Activated T-cell treated with anti-CD3 and anti-CD28 coated beads, Interleukin-2, amount 50 U/mL, for 72 hours (primary cell): ENCODE measurements at regions not wholly inside any gene's neighbourhood (a gene's known extent, or its start where the extent isn't known, plus 50 kb on each side); places are given as distances from the start of the nearest gene placed in this dataset.

Experiments
- ATAC-seq, 2 donors: fragments of 150-1000 bp; cut with Tn5 transposase; replicated peaks in 1 of 2; 2 replicates each; pipeline ENCODE4 v1.10.0; 2021; ENCODE audit warnings: moderate library complexity in 2 of 2, mild to moderate bottlenecking in 1 of 2
- DNase-seq, 2 donors: peaks; one replicate each; pipeline ENCODE4 v3.0.0; 2021 to 2022; ENCODE audit warnings: mixed read lengths in 1 of 2
- H3K27ac Mint-ChIP-seq: one replicate; pipeline ENCODE4 v1.8.0; 2022; ENCODE audit warnings: mild to moderate bottlenecking, moderate library complexity, mixed read lengths
- H3K27me3 Mint-ChIP-seq: one replicate; pipeline ENCODE4 v1.8.0; 2022; ENCODE audit warnings: low read depth, mixed read lengths
- H3K36me3 Mint-ChIP-seq, 2 donors: one replicate each; pipeline ENCODE4 v1.8.0; 2022; ENCODE audit warnings: mixed read lengths in 2 of 2, mild to moderate bottlenecking in 1 of 2; ENCODE audit not compliant: insufficient read depth in 2 of 2
- H3K4me1 Mint-ChIP-seq: one replicate; pipeline ENCODE4 v1.8.0; 2022; ENCODE audit warnings: low read depth, mixed read lengths
- H3K4me3 Mint-ChIP-seq, 2 donors: one replicate each; pipeline ENCODE4 v1.8.0; 2022; ENCODE audit warnings: mild to moderate bottlenecking in 2 of 2, mixed read lengths in 2 of 2, moderate library complexity in 2 of 2
- H3K9me3 Mint-ChIP-seq, 2 donors: one replicate each; pipeline ENCODE4 v1.8.0; 2022; ENCODE audit warnings: mixed read lengths in 2 of 2

DNA sequence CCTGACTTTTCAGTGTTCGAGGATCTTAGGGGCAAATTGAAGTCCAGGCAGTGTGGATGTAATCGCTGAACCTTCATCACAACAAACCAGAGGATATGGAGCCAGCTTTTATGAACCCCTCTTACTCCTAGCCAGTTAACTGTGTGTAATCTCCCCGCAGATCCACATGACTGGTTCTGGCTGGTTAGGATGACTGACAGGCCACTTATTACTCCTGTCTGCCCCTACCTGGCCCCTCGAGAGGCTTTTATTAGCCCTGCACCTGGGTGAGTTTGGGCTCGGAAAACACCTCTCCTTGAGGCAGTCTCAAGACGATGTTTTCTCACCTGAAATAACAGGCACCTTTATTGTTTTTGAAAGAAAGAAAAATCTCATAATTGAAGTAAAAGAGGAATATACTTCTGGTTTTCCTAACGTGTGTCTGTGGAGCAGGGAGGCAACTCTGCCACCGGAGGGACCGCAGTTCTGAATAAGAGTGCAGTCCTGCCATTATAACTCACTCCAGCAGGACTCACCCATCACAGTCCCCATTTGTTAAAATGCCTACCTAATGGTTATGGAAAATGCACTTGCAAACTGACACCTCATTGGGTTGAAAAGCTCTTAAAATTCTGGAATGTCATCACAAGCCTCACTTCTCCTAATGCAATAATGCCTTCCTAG is 291.9 kb upstream of the N4BP1 start:
- peaks cover 0 to 4% of the 10 kb centered on the region in 2 donors for H3K9me3 Mint-ChIP-seq
- no peak for ATAC-seq
- no peaks in the 10 kb centered on the region for H3K36me3 Mint-ChIP-seq
- no peak for DNase-seq
- H3K4me1 Mint-ChIP-seq: no peaks in the 10 kb centered on the region
- H3K4me3 Mint-ChIP-seq: no peak overlapping the region
- no peak overlapping the region for H3K27ac Mint-ChIP-seq
- H3K27me3 Mint-ChIP-seq: no peaks in the 10 kb centered on the region

DNA sequence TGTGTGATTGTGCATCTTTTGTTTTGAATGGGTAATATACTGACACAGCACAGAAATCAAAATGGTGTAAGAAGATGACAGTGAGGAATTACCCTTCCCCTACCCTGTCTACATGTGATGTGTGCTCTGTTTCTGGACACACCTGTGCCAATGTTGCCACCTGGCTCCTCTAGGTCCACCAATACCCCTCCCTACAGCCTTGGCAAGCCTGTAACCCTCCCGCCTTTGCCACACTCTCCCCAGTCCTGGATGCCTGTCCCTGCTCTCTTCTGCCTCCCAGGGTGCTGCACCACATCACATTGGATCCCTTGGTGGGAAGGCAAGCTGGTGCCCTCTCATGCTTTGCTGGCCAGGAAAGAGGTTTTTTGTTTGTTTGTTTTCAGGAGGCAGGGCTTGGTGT is 289.5 kb upstream of the N4BP1 start:
- peaks cover 0 to 2% of the 10 kb centered on the region in 2 donors for H3K9me3 Mint-ChIP-seq
- no peak overlapping the region for H3K27ac Mint-ChIP-seq
- DNase-seq (no peak), ATAC-seq (no peak)
- no peaks in the 10 kb centered on the region for H3K4me1 Mint-ChIP-seq
- no peaks in the 10 kb centered on the region for H3K36me3 Mint-ChIP-seq
- H3K4me3 Mint-ChIP-seq: no peak overlapping the region
- H3K27me3 Mint-ChIP-seq: no peaks in the 10 kb centered on the region

DNA sequence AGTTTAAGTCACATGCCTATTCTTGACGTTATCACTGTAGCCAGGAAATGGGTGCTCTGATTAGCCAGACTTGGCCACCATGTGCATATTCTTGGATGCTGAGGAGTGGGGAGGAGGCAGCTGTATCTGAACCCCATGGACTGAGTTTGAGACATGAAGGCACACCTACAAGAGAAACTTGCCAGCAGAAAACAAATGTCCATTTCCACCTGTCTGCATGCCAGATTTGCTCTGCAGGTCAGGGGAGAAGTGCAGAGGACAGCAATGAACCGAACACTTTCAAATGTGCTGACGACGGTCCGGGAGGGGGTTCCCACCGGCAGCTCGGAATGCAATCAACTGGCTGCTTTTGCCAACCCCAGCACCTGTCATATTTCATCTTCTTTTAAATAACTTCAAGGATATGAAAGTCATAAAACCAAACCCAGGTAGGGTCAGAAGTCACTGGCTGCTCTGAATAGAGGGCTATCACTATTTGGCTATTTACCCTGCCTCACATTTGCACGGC is 287.8 kb upstream of the N4BP1 start:
- Mint-ChIP-seq H3K27ac (no peak overlapping the region), H3K4me3 (no peak overlapping the region), H3K36me3 (no peaks in the 10 kb centered on the region), H3K9me3 (peaks cover 0 to 2% of the 10 kb centered on the region in 2 donors), H3K4me1 (no peaks in the 10 kb centered on the region), H3K27me3 (no peaks in the 10 kb centered on the region)
- no peak for ATAC-seq
- DNase-seq: no peak

DNA sequence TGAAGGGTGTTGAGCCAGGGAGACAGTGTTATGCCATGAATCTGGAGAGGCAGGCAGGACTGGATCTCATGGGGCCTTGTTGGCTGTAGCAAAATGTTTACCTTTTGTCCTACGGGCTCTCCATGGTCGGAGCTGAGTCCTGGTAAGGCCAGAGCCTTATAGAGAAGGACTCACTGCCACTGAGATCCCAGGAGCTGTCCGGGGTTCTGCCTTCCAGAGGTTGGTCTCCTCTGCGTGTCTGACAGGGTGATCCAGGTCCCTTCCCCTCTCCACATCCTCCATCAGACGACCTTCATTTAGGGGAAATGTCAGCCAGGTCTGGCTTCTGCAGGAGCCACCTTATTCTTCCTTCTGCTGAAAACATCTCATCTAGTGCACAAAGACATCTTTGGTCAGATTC is 285.2 kb upstream of the N4BP1 start:
- no peaks in the 10 kb centered on the region for H3K4me1 Mint-ChIP-seq
- no peaks in the 10 kb centered on the region for H3K27me3 Mint-ChIP-seq
- ATAC-seq: no peak
- H3K36me3 Mint-ChIP-seq: no peaks in the 10 kb centered on the region
- no peak for DNase-seq
- no peak overlapping the region for H3K27ac Mint-ChIP-seq
- no peak overlapping the region for H3K4me3 Mint-ChIP-seq
- H3K9me3 Mint-ChIP-seq: peaks cover 0 to 2% of the 10 kb centered on the region in 2 donors

DNA sequence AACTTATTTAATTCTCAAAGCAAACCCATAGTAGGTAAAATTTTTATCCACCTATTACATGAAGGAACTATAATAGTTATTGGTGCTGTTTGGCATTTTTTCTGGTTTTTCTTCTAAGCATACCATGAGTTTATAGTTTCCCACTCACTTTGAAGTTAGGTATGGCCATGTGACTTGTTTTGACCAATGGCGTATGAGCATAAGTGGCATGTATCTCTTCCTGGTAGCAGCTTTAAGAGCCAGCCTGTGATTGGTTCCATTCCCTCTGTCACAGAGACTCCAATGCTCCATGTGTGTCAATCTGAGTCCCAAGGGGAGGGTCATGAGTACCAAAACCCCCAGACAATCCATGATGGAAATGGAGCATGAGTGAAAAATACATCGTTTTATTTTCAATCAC is 282.9 kb upstream of the N4BP1 start:
- Mint-ChIP-seq H3K9me3 (peaks cover 0 to 4% of the 10 kb centered on the region in 2 donors), H3K27me3 (no peaks in the 10 kb centered on the region), H3K4me1 (no peaks in the 10 kb centered on the region), H3K4me3 (no peak overlapping the region), H3K27ac (no peak overlapping the region), H3K36me3 (no peaks in the 10 kb centered on the region)
- DNase-seq (no peak), ATAC-seq (no peak)

DNA sequence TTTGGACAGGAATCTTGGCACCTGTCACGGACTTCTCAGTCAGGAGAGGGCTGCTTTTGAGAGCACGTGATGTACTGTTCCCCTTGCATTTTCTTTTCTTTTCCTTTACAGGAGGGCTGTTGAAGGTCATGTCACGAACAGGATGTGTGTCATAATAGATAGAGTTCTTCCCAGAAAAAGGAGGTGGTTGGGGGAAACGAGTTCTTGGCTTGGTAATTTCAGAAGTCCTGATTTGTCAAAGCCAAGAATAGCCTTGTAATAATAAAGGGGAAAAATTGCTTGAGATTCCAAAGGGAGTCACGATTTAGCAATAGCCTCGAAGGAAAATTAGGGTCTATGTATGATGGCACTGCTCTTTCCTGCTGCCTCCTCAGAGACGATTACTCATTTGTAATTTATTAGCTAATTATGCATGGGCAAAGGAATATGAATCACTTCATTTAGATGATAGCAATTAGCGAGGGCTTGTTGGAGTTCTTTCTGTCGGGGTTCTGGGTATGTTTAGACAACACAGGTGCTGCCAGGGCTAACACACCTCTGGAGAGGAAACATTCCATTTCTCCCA is 277.7 kb upstream of the N4BP1 start:
- H3K27ac Mint-ChIP-seq: no peak overlapping the region
- no peaks in the 10 kb centered on the region for H3K36me3 Mint-ChIP-seq
- no peak overlapping the region for H3K4me3 Mint-ChIP-seq
- ATAC-seq (no peak), DNase-seq (no peak)
- peaks cover 1 to 2% of the 10 kb centered on the region in 2 donors for H3K9me3 Mint-ChIP-seq
- H3K27me3 Mint-ChIP-seq: no peaks in the 10 kb centered on the region
- no peaks in the 10 kb centered on the region for H3K4me1 Mint-ChIP-seq

DNA sequence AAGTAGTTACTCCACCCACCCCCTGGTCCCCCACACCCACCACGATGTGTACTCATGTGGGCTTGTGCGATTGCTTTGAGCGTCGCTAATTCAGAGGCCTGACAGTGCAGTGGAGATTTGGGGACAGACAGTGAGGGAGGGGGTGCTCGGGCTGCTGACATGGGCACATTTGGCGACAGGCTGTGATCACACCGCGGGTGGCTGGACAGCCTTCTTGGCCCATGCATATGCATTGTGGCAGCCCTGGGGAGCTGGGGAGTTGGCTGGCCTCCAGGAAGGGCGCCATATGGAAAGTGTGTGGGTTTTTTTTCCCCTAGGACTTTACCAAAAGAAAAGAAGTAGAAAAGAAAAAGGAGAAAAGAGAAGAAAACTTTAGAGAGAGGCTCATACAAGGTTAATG is 275.5 kb upstream of the N4BP1 start:
- no peak overlapping the region for H3K4me3 Mint-ChIP-seq
- H3K4me1 Mint-ChIP-seq: no peaks in the 10 kb centered on the region
- ATAC-seq (no peak), DNase-seq (no peak)
- H3K9me3 Mint-ChIP-seq: peaks cover 1 to 2% of the 10 kb centered on the region in 2 donors
- H3K27ac Mint-ChIP-seq: no peak overlapping the region
- H3K27me3 Mint-ChIP-seq: no peaks in the 10 kb centered on the region
- no peaks in the 10 kb centered on the region for H3K36me3 Mint-ChIP-seq

DNA sequence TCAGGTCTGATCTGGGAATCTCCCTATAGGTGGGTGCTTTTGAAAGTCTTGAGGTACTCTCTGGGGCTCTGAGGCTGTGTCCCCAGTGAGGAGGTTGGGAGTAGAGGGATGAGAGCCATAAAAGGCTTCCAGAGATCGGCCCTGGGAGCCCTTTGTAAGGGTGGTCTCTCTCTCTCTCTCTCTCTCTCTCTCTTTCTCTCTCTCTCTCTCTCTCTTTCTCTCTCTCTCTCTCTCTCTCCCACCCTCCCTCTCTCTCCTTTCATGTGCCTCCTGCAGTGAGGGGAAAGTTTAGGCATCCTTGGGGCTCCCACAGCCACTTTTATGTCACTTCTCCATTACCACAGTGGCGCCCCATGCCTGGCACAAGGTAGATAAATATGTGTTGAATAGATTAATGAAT is 271.3 kb upstream of the N4BP1 start:
- H3K9me3 Mint-ChIP-seq: peaks cover 0 to 1% of the 10 kb centered on the region in 2 donors
- no peak overlapping the region for H3K27ac Mint-ChIP-seq
- H3K4me3 Mint-ChIP-seq: no peak overlapping the region
- H3K36me3 Mint-ChIP-seq: no peaks in the 10 kb centered on the region
- DNase-seq (no peak), ATAC-seq (no peak)
- no peaks in the 10 kb centered on the region for H3K27me3 Mint-ChIP-seq
- H3K4me1 Mint-ChIP-seq: no peaks in the 10 kb centered on the region

DNA sequence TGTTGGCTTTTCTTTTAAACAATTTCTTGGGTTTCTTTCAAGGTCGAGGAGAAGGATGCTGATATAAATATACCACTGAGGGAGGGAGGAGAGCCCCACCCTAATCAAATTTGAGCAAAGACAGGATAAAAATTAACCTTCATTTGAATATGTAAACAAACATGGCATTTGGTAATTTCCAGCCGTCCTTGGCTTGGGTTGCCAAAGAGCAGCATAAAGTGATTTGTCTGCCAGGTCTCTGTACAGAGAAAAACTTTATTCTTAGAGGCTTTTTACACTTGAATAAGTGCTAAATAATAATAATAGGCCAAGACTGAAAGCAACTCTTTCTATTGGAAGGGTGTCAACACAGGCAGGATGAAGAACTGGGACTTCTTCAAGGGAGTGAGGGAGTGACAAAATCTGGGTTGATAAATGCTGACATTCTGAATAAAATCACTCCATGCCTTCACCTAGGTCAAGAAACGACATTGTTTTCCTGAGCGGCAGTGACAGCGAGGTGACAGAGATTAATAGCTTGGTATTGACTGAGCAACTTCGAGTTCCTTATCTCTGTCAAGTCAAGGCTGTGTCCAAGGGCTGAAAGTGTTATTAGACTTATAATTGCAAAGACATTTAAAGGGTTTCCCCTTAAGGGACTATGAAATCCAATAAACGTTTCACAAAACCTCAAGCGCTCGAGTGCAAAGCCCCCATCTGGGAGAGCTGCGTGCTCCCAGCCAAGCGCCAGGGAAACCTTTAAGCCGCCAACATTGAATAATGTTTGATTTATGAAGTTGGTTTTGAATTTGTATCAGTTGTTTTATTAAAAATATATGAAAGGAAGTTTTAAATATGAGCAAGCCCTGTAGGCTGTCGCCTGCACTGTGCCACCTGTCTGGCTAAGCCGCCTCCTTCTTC is 269.5 kb upstream of the N4BP1 start:
- ATAC-seq (no peak), DNase-seq (no peak)
- Mint-ChIP-seq H3K27me3 (no peaks in the 10 kb centered on the region), H3K4me3 (no peak overlapping the region), H3K4me1 (no peaks in the 10 kb centered on the region), H3K36me3 (no peaks in the 10 kb centered on the region), H3K27ac (no peak overlapping the region), H3K9me3 (peaks cover 0 to 1% of the 10 kb centered on the region in 2 donors)

DNA sequence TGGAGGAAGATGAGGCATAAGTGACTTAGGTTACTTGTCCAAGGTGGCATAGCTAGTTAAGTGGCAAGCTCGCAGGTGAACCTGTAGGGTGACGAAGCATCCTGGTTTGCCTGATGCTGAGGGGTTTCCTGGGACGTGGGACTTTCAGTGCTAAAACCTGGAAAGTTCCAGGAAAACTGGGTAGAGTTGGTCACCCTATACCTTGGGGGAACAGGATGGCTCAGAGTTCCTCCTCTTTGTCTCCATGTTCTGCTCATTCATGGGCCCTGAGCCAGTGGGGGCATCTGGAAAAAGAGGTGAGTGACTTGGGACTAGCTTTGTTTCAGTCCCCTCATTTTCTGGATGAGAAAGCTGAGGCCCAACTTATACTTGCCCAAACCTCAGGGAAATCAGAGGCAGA is 268.0 kb upstream of the N4BP1 start:
- Mint-ChIP-seq H3K36me3 (no peaks in the 10 kb centered on the region), H3K27ac (no peak overlapping the region), H3K4me1 (no peaks in the 10 kb centered on the region), H3K4me3 (no peak overlapping the region), H3K9me3 (peaks cover 0 to 1% of the 10 kb centered on the region in 2 donors), H3K27me3 (no peaks in the 10 kb centered on the region)
- no peak for ATAC-seq
- DNase-seq: no peak

DNA sequence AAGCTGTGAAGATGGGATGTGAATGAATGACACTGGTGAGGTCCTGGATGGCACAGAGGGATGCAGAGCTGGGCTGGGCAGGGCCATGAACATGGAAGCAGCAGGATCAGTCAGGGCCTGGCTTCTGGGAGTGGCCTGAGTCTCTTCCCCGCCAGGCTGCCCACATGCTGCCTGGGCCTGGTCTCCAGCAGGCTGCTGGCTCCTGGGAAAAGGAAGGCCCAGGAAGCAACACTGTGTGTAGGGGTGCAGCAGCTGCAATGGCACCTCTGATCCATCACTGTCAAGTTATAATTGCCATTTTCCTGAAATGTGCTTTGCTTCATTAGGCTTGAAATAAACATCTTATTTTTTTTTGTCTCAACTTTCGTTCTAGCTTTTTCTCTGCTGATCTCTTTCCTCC is 260.2 kb upstream of the N4BP1 start:
- H3K4me1 Mint-ChIP-seq: no peaks in the 10 kb centered on the region
- no peak overlapping the region for H3K27ac Mint-ChIP-seq
- DNase-seq (no peak), ATAC-seq (no peak)
- peaks cover 0 to 10% of the 10 kb centered on the region in 2 donors for H3K9me3 Mint-ChIP-seq
- H3K4me3 Mint-ChIP-seq: no peak overlapping the region
- H3K27me3 Mint-ChIP-seq: no peaks in the 10 kb centered on the region
- no peaks in the 10 kb centered on the region for H3K36me3 Mint-ChIP-seq

DNA sequence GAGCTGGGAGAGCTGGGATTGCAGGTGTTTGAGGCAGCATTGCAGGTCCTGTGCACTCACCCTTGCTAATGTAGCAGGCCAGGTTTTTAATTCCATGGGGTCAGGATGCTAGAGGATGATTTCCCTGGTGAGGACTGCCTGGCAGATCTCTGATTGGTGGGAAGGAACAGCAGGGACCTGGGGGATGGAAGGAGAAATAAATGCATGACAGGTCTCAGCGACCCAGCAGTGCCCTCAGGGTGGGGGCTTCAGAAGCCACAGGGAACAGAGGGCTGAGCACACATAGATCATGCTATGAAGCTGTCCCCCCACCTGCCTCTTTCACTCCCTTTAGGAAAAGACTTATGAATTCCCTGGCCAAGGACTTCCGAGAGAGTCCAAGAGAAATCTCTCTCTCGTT is 255.5 kb upstream of the N4BP1 start:
- no peaks in the 10 kb centered on the region for H3K27me3 Mint-ChIP-seq
- ATAC-seq: no peak
- no peak overlapping the region for H3K4me3 Mint-ChIP-seq
- H3K4me1 Mint-ChIP-seq: no peaks in the 10 kb centered on the region
- H3K9me3 Mint-ChIP-seq: peaks cover 3 to 15% of the 10 kb centered on the region in 2 donors
- no peak overlapping the region for H3K27ac Mint-ChIP-seq
- no peak for DNase-seq
- peaks cover 0 to 2% of the 10 kb centered on the region in 2 donors for H3K36me3 Mint-ChIP-seq

DNA sequence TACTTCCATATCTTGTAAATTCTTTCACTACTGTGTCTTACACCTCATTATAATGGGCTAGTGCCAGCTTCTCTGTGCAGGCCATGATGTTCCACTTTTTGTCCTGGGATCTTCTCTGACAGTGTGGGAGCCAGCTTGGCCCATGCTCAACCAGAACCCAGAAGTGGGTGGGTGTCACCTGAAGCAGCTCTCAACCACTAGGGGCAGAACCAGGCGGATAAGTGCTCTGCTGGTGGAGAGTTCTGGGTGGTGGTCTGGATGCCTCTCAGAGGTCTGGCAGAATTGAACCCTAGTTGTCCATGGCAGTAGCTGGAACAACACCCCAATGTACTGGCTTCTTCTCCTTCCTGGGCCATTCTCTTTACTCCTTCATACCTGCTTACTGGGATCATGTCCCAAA is 254.1 kb upstream of the N4BP1 start:
- peaks cover 3 to 13% of the 10 kb centered on the region in 2 donors for H3K9me3 Mint-ChIP-seq
- no peaks in the 10 kb centered on the region for H3K27me3 Mint-ChIP-seq
- H3K4me3 Mint-ChIP-seq: no peak overlapping the region
- ATAC-seq (no peak), DNase-seq (no peak)
- peaks cover 0 to 2% of the 10 kb centered on the region in 2 donors for H3K36me3 Mint-ChIP-seq
- H3K4me1 Mint-ChIP-seq: no peaks in the 10 kb centered on the region
- no peak overlapping the region for H3K27ac Mint-ChIP-seq
